ENCODE measurements at regions not wholly inside any gene's neighbourhood (a gene's known extent, or its start where the extent isn't known, plus 50 kb on each side); places are given as distances from the start of the nearest gene placed in this dataset.

- TF ChIP-seq YY1 (IDR thresholded peaks at IDR 0.05; ENCODE audit: low read depth): no peak
- TF ChIP-seq MAX (IDR thresholded peaks at IDR 0.05): no peak
- TF ChIP-seq REST (IDR thresholded peaks at IDR 0.05; ENCODE audit: low read depth): no peak
- no peak for TF ChIP-seq USF1 (IDR thresholded peaks at IDR 0.05)
- TF ChIP-seq CEBPB (IDR thresholded peaks at IDR 0.05): no peak
- no peak for TF ChIP-seq TAF1 (IDR thresholded peaks at IDR 0.05; ENCODE audit: low read depth)
- TF ChIP-seq EP300 (IDR thresholded peaks at IDR 0.05; ENCODE audit: borderline replicate concordance): no peak
- TF ChIP-seq CREB1 (IDR thresholded peaks at IDR 0.05; ENCODE audit: low read depth): no peak
- no peak for TF ChIP-seq RAD21 (IDR thresholded peaks at IDR 0.05; ENCODE audit: low read depth)
- TF ChIP-seq EGR1 (IDR thresholded peaks at IDR 0.05): no peak
- no peak for TF ChIP-seq TEAD4 (IDR thresholded peaks at IDR 0.05)
- no peak for TF ChIP-seq ZBTB7A (IDR thresholded peaks at IDR 0.05; ENCODE audit: low read depth)
- TF ChIP-seq NFIC (IDR thresholded peaks at IDR 0.05): no peak
- TF ChIP-seq FOXM1 (IDR thresholded peaks at IDR 0.05; ENCODE audit: borderline replicate concordance, low read depth): no peak
Observed at GRCh38 chr4:35506161-35506560, 738.2 kb downstream of the ARAP2 start.
